GM19397 (cell line): ENCODE measurements at regions not wholly inside any gene's neighbourhood (a gene's known extent, or its start where the extent isn't known, plus 50 kb on each side); places are given as distances from the start of the nearest gene placed in this dataset.

ENCODE experiments used
- ATAC-seq: cut with Tn5 transposase; IDR thresholded peaks from one replicate; pipeline ENCODE4 v1.9.1; 2021; ENCODE audit warnings: mild to moderate bottlenecking, moderate library complexity; ENCODE audit not compliant: unreplicated experiment

- ATAC-seq = no peak
Observed at GRCh38 chr4:58561170-58561569, 1451.0 kb upstream of the IGFBP7 start.

GRCh38 chr4:58560736-58561135 is 1450.6 kb upstream of the IGFBP7 start:
- ATAC-seq = no peak

- no peak for ATAC-seq
Observed at GRCh38 chr4:58553679-58554078, 1443.5 kb upstream of the IGFBP7 start.

- no peak for ATAC-seq
Observed at GRCh38 chr4:58553031-58553430, 1442.8 kb upstream of the IGFBP7 start.

- no peak for ATAC-seq
Observed at GRCh38 chr4:58551676-58552075, 1441.5 kb upstream of the IGFBP7 start.

GRCh38 chr4:58543465-58543864 is 1433.3 kb upstream of the IGFBP7 start:
- no peak for ATAC-seq

GRCh38 chr4:58541926-58542325 is 1431.7 kb upstream of the IGFBP7 start:
- no peak for ATAC-seq

- ATAC-seq = no peak
Observed at GRCh38 chr4:58522765-58523382, 1412.7 kb upstream of the IGFBP7 start.

GRCh38 chr4:58515226-58515625 is 1405.0 kb upstream of the IGFBP7 start:
- ATAC-seq = no peak

- ATAC-seq = no peak
Observed at GRCh38 chr4:58514299-58514698, 1404.1 kb upstream of the IGFBP7 start.

- ATAC-seq = no peak
Observed at GRCh38 chr4:58510652-58511051, 1400.5 kb upstream of the IGFBP7 start.

- no peak for ATAC-seq
Observed at GRCh38 chr4:58507079-58507478, 1396.9 kb upstream of the IGFBP7 start.

GRCh38 chr4:58502839-58503238 is 1392.7 kb upstream of the IGFBP7 start:
- ATAC-seq = no peak

GRCh38 chr4:58499182-58499581 is 1389.0 kb upstream of the IGFBP7 start:
- ATAC-seq = no peak

GRCh38 chr4:58491620-58492019 is 1381.4 kb upstream of the IGFBP7 start:
- ATAC-seq = no peak

- no peak for ATAC-seq
Observed at GRCh38 chr4:58477950-58478349, 1367.8 kb upstream of the IGFBP7 start.

GRCh38 chr4:58477513-58477912 is 1367.3 kb upstream of the IGFBP7 start:
- ATAC-seq = no peak

- ATAC-seq = no peak
Observed at GRCh38 chr4:58475097-58475496, 1364.9 kb upstream of the IGFBP7 start.

GRCh38 chr4:58465031-58465430 is 1354.8 kb upstream of the IGFBP7 start:
- ATAC-seq = no peak

- no peak for ATAC-seq
Observed at GRCh38 chr4:58456727-58457384, 1346.7 kb upstream of the IGFBP7 start.

GRCh38 chr4:58453956-58454355 is 1343.8 kb upstream of the IGFBP7 start:
- peak; percentile 88 for ATAC-seq

- no peak for ATAC-seq
Observed at GRCh38 chr4:58451707-58452106, 1341.5 kb upstream of the IGFBP7 start.

GRCh38 chr4:58435871-58436270 is 1325.7 kb upstream of the IGFBP7 start:
- ATAC-seq = no peak
